ENCODE measurements at regions not wholly inside any gene's neighbourhood (a gene's known extent, or its start where the extent isn't known, plus 50 kb on each side); places are given as distances from the start of the nearest gene placed in this dataset.

DNA sequence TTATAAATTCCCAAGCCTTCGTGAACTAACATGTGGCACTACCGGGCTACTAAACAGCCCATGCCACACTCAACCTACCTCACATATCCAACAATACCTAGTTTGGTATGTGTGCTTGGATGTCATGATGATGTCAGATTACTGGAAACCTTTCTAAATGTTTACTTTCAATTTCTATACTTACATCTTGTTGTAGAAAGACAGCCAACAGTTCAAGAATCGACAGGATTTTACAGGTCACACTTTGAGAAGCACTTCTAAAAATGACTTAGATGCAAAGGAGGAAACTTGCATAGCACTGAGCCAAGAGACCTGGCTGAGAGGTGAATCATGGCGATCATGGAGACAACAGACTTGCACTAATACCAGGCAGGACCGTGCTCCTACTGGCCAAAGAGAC is 209.9 kb downstream of the COL4A1 start:
- WGBS, 3 donors = 82 to 95% (median 88%) methylated on average over 5 of the region's 5 CpGs
- no peak overlapping the region for H3K27ac ChIP-seq (ENCODE audit: low read depth, low read length)

DNA sequence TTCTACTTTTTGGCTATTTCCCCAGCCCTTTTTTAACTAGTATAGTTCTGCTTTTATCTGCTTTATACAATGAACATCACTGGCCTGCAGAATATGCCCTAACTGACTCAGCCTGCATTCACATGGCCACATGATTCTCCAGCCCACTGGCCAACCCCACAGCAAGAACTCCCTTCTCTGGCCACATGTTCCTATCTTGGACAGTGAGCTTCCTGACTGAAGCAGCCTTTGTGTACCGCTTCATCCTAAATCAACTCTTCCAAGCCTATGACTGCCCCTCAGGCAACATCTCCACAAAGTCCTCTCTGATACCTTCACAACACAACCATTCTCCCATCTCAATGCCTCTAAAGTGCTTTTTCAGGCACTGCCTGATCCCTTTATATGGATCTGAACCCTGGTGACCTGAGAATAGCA is 214.1 kb downstream of the COL4A1 start:
- WGBS, 3 donors = 0 to 93% (median 59%) methylated on average over 1 of the region's 1 CpG
- H3K27ac ChIP-seq (ENCODE audit: low read depth, low read length) = no peak overlapping the region

DNA sequence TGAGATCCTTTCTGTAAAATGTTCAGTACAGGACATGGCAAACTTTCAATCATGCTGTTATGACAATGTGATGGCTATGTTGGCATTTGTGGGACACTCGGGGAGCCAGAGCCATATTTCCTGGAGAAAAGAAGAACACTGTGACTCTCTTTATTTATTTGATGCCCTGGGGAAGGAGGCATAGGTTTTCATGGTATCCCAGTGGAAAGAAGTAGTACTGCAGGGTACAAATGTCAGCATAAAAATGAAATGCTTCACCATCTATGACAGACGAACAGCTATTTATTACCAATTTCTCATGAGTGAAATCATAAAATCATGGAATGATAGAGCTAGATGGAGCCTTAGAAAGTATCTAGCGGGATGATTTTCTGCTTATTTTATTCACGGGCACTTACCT is 217.1 kb downstream of the COL4A1 start:
- no peak overlapping the region for H3K27ac ChIP-seq (ENCODE audit: low read depth, low read length)
- WGBS, 3 donors = 67 to 80% (median 69%) methylated on average over 4 of the region's 4 CpGs

DNA sequence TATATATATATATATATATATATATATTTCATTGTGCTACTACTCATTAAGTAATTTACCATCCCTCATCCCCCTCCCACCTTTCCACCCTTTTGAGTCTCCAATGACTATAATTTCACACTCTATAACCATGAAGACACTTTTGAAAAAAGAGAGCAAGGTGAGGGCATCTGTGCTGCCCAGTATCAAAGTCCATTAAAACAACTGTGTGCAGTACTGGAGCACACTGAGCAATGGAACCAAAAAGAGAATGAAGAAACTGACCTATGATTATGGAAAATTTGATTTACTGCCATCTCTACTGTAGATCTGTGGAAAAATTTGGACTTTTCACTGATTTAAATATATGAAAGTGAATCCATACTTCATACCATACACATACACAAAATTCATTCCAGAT is 217.9 kb downstream of the COL4A1 start:
- H3K27ac ChIP-seq (ENCODE audit: low read depth, low read length) = no peak overlapping the region

DNA sequence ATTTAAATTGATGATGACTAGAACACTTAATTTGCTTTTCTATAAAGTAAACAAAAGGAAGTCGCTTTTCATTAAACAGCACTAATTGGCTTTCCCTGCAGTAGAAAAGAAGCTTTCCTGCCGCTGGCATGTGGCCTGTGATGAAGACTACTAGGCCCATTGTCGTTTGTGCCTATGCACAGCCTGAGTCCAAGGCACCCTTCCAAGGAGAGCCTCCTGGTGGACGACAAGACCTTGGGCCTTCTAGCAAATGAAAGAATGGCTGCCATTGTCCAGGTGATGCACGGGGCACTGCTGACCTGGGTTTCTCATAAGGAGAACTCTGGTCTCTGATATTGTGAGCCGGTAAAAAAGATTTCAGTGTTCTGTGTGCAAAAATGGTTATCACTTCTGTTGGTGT is 233.0 kb downstream of the COL4A1 start:
- WGBS, 3 donors = 72 to 78% (median 78%) methylated on average over 6 of the region's 6 CpGs
- no peak overlapping the region for H3K27ac ChIP-seq (ENCODE audit: low read depth, low read length)

DNA sequence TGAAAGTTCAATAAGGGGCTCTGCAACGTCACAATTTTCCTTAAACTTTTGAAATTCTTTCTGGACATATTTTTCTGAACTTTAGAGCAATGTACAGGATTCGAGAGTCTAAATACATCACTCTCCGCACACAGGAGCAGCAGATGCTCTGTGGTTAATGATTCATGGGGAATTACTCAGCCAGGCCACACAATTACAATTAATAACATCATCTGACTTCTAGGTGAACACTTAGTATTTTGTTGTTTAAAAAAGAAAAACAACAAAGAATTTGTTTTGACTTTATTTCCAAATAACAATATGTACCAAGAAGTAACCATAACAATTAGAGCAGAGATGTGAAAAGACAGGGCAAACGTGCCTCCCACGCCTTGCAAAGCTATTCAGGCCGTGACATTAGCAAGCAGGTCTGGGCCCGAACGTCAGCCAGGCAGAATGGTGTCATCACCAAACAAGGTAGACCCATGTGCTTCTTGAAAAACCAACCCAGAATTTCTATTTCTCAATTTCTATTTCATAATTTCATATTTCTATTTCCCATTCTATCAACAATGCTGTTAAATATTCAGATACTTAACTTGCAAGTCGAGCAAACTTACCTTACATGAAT is 236.3 kb downstream of the COL4A1 start:
- WGBS, 3 donors = 56 to 80% (median 78%) methylated on average over 9 of the region's 9 CpGs
- H3K27ac ChIP-seq (ENCODE audit: low read depth, low read length) = no peak overlapping the region

DNA sequence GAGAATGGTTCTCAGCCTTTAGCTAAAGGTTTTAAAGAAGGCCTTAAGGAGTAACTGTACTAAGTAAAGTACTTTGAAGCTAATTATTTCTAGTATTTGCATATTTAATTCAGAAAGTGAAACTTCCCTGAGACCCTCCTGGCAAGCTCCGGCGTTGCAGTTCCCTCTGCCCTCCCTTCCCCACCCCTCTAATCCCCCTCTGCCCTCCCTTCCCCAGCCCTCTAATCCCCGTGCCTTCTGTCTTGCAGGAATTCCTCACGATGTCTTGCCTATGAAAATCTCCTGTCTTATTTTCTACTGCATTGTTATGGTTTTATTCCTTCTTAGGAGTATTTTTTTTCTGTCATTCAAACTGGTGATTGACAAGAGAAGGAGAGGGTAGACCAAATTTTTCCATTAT is 236.9 kb downstream of the COL4A1 start:
- 34 to 45% (median 39%) methylated on average over 4 of the region's 4 CpGs for WGBS, 3 donors
- H3K27ac ChIP-seq (ENCODE audit: low read depth, low read length) = no peak overlapping the region

DNA sequence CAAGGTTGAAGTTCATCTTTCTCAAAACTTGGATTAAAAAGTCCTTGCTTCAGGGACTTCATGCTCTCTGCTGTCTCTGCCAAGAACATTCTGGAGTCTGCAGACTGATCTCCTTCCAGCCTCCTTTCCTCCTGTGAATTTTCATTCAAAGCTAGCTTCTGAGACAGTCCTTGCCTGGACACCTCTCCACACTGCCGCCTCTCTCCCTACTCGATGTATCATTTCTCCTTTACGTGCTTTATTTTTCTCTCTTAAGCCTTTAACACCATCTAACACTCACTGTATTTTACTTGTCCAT is 238.8 kb downstream of the COL4A1 start:
- 72 to 89% (median 89%) methylated on average over 3 of the region's 3 CpGs for WGBS, 3 donors
- no peak overlapping the region for H3K27ac ChIP-seq (ENCODE audit: low read depth, low read length)

DNA sequence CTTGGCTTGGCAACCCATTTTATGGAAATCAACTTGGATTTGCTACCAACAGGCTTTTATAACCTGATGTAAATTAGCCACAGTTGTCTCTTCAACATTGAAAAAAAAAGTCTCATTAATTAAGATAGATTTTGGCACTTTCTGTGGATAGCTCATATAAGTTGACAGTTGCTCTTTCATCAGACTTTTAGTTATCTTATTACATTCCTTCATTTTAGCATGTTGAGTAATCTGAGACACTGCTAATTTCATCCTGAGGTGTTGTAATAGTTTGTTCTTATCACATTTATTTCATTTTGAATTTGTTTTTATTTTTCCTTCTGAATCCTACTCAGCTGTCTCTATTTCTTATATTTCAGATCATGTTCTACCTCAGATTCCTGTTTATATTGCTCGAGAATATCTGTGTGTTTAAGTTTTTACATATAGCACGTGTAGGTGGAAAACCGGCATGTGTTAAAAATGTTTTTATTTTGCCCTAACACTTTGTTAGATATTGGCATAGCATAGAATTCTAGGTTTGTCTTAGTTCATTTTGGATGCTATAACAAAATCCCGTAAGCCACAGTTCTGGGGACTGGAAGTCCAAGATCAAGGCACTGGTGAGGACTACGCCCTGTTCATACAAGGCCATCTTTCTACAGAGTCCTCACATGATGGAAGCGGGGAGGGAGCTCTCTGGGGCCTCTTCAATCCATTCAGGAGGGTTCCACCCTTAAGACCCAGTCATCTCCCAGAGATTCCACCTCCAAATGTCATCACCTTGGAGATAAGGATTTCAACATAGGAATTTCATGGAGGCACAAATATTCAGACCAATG is 239.4 kb downstream of the COL4A1 start:
- 80 to 89% (median 84%) methylated on average over 6 of the region's 6 CpGs for WGBS, 3 donors
- H3K27ac ChIP-seq (ENCODE audit: low read depth, low read length) = no peak overlapping the region

DNA sequence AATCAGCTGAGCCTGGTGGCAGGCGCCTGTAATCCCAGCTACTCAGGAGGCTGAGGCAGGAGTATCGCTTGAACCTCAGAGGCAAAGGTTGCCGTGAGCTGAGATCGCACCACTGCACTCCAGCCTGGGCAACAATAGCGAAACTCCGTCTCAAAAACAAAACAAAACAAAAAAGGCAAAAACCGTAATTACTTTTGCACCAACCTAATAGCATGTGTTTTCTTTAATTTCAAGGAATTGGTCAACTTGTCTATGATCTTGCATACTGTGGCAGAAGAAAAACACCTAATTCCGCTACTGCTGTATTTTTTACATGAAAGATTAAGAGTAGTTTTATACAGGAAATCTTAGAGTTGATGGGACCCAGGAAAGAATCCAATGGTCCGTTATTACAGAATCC is 241.2 kb downstream of the COL4A1 start:
- WGBS, 3 donors = 94 to 98% (median 96%) methylated on average over 9 of the region's 9 CpGs
- H3K27ac ChIP-seq (ENCODE audit: low read depth, low read length) = no peak overlapping the region

DNA sequence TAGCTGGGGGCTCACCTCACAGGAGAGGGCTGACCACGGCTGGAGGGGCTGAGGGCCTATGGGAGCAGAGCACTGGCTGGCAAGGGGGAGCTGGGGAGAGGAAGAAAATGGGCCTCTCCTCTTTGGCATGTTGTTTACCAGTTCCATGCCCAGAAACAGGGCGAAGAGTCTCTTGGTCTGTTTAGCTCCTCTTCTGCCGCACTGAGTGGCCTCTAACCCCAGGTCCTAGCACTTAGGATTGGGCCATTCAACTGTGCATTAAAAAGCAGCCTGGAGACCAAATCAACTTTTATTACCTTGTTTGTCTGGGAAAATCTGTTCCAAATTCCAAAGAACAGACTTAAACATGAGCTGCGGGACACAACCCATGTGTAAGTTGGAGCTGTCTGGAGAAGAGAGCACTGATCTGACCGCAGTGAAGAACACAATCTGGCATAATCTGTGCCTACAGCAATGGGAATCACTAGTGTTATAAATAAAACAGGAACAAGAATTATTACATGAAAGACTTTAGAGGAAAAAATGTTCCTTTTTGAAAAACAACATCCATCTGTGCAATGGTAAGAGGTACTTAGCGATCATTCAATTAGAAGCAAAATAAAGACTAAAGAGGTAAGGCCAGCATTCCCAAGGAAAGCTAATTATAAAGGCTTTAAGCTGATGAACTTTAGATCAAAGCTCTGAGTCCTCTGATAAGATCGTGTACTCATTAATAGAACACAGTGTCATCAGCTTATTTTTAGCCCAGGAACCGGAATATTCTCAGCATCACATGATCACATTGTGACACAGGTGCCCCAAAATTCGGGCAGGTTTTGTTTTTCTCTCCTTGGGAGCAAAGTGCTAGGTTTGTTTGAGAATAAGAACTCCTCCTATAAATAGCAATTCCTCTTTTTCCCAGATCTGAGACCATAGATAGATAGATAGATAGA is 243.2 kb downstream of the COL4A1 start:
- WGBS, 3 donors = 74 to 82% (median 81%) methylated on average over 9 of the region's 9 CpGs
- no peak overlapping the region for H3K27ac ChIP-seq (ENCODE audit: low read depth, low read length)

DNA sequence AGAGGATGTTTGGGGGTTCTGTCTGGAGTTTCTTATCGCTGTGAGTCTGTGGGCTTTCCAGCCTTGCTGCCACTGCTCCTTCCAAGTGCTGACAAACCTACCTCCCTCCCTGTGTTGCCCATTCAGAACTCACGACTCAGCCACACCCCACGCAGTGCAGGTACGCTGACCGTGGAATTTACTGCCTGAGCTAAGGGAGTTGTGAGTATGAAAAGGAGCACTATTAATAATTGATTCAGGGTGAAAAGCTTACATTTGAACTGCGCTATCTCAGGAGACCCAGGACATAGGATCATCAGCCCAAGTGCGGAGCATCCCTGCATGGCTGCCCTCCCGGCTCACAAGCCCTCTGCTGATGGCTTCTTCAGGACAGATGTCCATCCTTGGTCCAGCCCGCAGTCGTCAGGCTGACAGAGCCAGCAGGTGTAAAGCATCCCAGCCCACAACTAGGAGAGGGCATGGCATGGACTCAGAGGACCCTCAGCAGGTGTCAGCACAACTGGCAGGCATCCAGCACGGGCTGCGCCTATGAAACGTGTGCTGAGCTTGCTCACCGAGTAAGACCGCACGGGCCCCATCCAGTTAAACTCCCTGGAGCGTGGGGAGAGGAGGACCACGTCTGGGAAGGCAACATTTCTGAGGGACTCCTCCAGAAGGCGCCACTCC is 244.0 kb downstream of the COL4A1 start:
- 75 to 90% (median 87%) methylated on average over 19 of the region's 19 CpGs for WGBS, 3 donors
- no peak overlapping the region for H3K27ac ChIP-seq (ENCODE audit: low read depth, low read length)

DNA sequence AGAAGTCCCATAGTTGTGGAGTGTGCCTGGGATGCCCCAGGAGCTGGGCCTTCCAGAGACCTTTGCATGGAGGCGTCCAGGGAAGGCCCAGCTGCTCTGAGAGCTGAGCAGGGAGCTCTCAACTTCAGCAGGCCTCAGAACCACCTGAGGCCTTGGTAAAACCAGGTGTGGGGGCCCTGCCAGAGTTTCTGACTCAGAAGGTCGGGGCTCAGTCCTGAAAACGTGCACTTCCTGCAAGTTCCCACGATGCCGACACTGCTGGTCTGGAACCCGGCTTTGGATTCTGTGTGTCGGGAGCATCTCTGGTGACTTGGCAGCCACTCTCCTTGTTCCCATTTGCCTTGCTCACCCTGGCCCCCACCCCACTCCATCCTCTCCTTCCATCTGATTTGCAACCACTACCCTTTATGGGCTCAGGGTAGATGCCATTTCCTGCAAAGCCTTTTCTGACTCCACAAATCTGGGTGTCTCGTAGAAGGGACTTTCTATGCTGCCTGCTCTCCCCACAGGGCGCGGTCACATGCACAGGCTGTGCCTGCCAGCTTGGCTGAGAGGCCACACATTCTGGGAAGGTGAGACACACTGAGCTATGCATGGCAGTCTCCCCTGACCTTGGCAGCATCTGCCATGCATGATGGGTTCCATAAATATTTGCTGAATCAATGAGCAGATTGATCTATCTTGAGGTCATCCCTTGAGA is 244.7 kb downstream of the COL4A1 start:
- no peak overlapping the region for H3K27ac ChIP-seq (ENCODE audit: low read depth, low read length)
- WGBS, 3 donors = 76 to 89% (median 81%) methylated on average over 10 of the region's 10 CpGs

DNA sequence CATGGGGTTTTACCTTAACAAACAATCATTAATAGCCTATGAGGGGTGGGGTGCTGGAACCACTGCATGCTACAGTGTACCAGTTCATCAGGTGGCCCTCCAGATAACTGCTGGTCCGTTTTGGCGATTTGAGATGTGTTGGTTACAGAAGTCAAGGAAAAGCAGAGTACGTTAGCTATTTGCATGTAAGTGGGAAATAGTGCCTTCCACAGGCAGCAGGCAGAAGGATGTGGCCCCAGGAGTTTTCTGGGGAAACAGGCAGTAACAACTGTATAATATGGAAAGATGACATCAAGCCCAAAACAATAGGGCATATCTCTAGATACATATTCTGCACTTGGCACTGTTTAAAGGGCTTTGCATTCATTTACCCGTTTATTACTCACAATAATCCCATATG is 245.7 kb downstream of the COL4A1 start:
- WGBS, 3 donors = 85 to 90% (median 87%) methylated on average over 4 of the region's 4 CpGs
- H3K27ac ChIP-seq (ENCODE audit: low read depth, low read length) = no peak overlapping the region

DNA sequence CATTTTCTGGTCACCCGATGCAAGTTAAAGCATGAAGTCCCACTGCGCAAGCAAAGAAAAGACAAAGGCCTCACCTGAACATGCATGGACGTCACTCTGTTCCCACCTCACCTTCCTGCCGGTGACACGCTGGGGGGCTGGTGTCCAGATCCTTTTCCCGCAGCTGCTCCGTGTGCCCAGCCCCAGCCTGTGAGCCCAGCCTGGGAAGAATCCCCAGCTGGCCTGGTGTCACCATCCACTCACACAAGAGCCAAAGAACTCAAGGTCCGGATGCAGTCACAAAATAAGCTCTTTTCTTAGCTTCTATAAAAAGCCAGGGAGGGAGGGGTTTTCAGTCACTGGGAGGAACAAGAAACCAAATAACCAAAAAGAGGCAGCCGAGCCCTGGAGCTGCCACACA is 249.9 kb downstream of the COL4A1 start:
- H3K27ac ChIP-seq (ENCODE audit: low read depth, low read length) = no peak overlapping the region
- WGBS, 3 donors = 72 to 78% (median 75%) methylated on average over 9 of the region's 9 CpGs

DNA sequence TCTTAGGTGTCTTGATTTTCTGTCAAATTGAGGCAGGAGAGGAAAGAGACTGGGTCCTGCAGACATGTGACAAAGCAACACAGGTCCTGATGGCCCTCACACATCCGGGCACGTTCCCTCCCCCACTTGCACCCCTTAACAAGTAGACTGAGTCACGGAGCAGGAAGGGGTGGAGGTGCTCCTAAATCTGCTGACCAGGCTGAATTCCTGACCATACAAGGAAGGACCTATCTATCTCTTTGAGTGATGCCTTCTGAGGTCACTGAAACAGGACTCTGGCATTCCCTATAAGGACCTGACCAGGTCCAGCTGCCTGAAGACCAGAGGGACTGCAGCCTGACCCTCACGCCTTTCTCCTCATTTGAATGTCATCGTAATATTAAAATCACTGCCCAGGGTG is 250.3 kb downstream of the COL4A1 start:
- no peak overlapping the region for H3K27ac ChIP-seq (ENCODE audit: low read depth, low read length)
- 72 to 90% (median 82%) methylated on average over 5 of the region's 5 CpGs for WGBS, 3 donors

DNA sequence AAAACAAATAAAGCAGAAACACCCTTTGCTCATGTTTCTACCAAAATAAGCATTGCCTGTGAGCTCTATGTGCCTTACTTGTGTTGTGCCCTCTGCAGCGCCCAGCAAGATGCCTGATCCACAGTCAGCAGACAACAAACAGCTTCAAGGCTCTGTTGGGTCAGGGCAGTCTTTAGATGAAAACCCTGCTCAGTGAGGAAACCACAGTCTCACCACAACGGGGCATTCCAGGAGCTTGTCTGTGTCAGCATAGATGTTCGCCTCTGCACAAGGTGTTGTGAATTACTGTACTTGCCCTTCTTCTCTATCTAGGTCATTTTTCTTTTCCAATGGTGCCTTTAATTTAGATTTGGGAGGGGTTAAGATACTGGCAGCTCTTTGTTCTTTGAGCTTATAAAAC is 251.9 kb downstream of the COL4A1 start:
- 41 to 77% (median 55%) methylated on average over 3 of the region's 3 CpGs for WGBS, 3 donors
- H3K27ac ChIP-seq (ENCODE audit: low read depth, low read length) = no peak overlapping the region

DNA sequence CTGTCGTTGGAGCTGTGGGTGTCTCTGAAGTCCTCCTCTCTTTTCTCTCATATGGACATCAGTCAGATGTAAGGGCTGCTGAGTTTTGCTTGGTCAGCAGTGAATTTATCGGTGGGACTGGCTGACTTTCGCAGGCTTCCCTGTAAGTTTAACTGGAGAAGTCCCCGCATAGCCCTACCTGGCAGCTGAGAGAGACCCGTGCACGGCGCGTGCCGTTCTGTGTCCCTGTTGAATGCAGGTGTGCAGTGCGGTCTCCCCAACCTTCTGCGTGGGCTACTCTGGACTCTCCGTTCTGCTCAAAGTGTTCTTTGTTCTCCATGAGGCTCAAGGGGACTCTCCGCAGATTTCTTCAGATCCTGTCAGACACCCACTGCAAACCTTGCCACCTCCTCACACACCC is 252.9 kb downstream of the COL4A1 start:
- H3K27ac ChIP-seq (ENCODE audit: low read depth, low read length) = no peak overlapping the region
- WGBS, 3 donors = 91 to 96% (median 92%) methylated on average over 13 of the region's 13 CpGs

All from adipose tissue (tissue), 3 donors.